Endothelial cell (in vitro differentiated cells): ENCODE measurements at regions not wholly inside any gene's neighbourhood (a gene's known extent, or its start where the extent isn't known, plus 50 kb on each side); places are given as distances from the start of the nearest gene placed in this dataset.
"Not testable (repeated sequence)": the region's sequence is repeated elsewhere in the genome, so short reads cannot be mapped to it uniquely, and the experiment has no call there.

Source experiments
- DNase-seq: peaks from one replicate; pipeline ENCODE4 v3.0.0; 2021; ENCODE audit warnings: low spot score
- H3K27ac Mint-ChIP-seq: one replicate; pipeline ENCODE4 v1.8.0; 2021; ENCODE audit warnings: mixed read lengths, inconsistent platforms; ENCODE audit not compliant: unreplicated experiment
- H3K27me3 Mint-ChIP-seq: one replicate; pipeline ENCODE4 v1.8.0; 2021; ENCODE audit warnings: mild to moderate bottlenecking, moderate library complexity, mixed read lengths, inconsistent platforms; ENCODE audit not compliant: unreplicated experiment
- H3K36me3 Mint-ChIP-seq: one replicate; pipeline ENCODE4 v1.8.0; 2021; ENCODE audit warnings: mild to moderate bottlenecking, low read depth, mixed read lengths, inconsistent platforms; ENCODE audit not compliant: unreplicated experiment
- H3K4me1 Mint-ChIP-seq: one replicate; pipeline ENCODE4 v1.8.0; 2021; ENCODE audit warnings: mild to moderate bottlenecking, mixed read lengths, inconsistent platforms; ENCODE audit not compliant: unreplicated experiment
- H3K4me3 Mint-ChIP-seq: one replicate; pipeline ENCODE4 v1.8.0; 2021; ENCODE audit warnings: mild to moderate bottlenecking, mixed read lengths, inconsistent platforms; ENCODE audit not compliant: unreplicated experiment
- H3K9me3 Mint-ChIP-seq: one replicate; pipeline ENCODE4 v1.8.0; 2021; ENCODE audit warnings: mixed read lengths, inconsistent platforms; ENCODE audit not compliant: unreplicated experiment
- CTCF ChIP-seq: fragments of 200-600 bp; sonication (generic); IDR thresholded peaks from one replicate; pipeline ENCODE4 v1.5.0; 2021; ENCODE audit warnings: antibody characterized with exemption; ENCODE audit not compliant: unreplicated experiment

- H3K36me3 Mint-ChIP-seq: no peaks in the 10 kb centered on the region
- peaks cover 3% of the 10 kb centered on the region for H3K27me3 Mint-ChIP-seq
- H3K9me3 Mint-ChIP-seq: peaks cover 33% of the 10 kb centered on the region
- no peak for DNase-seq
- no peaks in the 10 kb centered on the region for H3K4me1 Mint-ChIP-seq
- H3K4me3 Mint-ChIP-seq: no peak overlapping the region
- no peak overlapping the region for H3K27ac Mint-ChIP-seq
- no peak for TF ChIP-seq CTCF
Observed at GRCh38 chr13:19123502-19123901, 58.1 kb downstream of the TUBA3C start.

- Mint-ChIP-seq H3K4me3 (no peak overlapping the region), H3K27ac (peak overlapping the region; percentile 57), H3K27me3 (peaks cover 11% of the 10 kb centered on the region), H3K9me3 (peaks cover 46% of the 10 kb centered on the region), H3K36me3 (peaks cover 7% of the 10 kb centered on the region), H3K4me1 (no peaks in the 10 kb centered on the region)
- no peak for DNase-seq
- no peak for TF ChIP-seq CTCF
Observed at GRCh38 chr13:19117913-19118739, 63.5 kb downstream of the TUBA3C start.

- H3K4me1 Mint-ChIP-seq, H3K27ac Mint-ChIP-seq, H3K36me3 Mint-ChIP-seq, DNase-seq, H3K4me3 Mint-ChIP-seq, H3K27me3 Mint-ChIP-seq: not testable (repeated sequence)
- peaks cover 12% of the 10 kb centered on the region for H3K9me3 Mint-ChIP-seq
Observed at GRCh38 chr13:19109225-19109624, 72.4 kb downstream of the TUBA3C start.

GRCh38 chr13:19103140-19103539 lies 78.5 kb downstream of the TUBA3C start:
- no peaks in the 10 kb centered on the region for H3K4me1 Mint-ChIP-seq
- DNase-seq: no peak
- H3K27ac Mint-ChIP-seq: no peak overlapping the region
- no peaks in the 10 kb centered on the region for H3K27me3 Mint-ChIP-seq
- H3K4me3 Mint-ChIP-seq: no peak overlapping the region
- peaks cover 11% of the 10 kb centered on the region for H3K9me3 Mint-ChIP-seq
- no peaks in the 10 kb centered on the region for H3K36me3 Mint-ChIP-seq
- TF ChIP-seq CTCF: no peak

- no peak for TF ChIP-seq CTCF
- peaks cover 25% of the 10 kb centered on the region for H3K36me3 Mint-ChIP-seq
- DNase-seq: no peak
- no peaks in the 10 kb centered on the region for H3K4me1 Mint-ChIP-seq
- H3K27ac Mint-ChIP-seq: no peak overlapping the region
- peaks cover 15% of the 10 kb centered on the region for H3K27me3 Mint-ChIP-seq
- peaks cover 43% of the 10 kb centered on the region for H3K9me3 Mint-ChIP-seq
- no peak overlapping the region for H3K4me3 Mint-ChIP-seq
Observed at GRCh38 chr13:19093369-19093768, 88.3 kb downstream of the TUBA3C start.
